MM.1S (cell line): ENCODE measurements at regions not wholly inside any gene's neighbourhood (a gene's known extent, or its start where the extent isn't known, plus 50 kb on each side); places are given as distances from the start of the nearest gene placed in this dataset.
"Not testable (repeated sequence)": the region's sequence is repeated elsewhere in the genome, so short reads cannot be mapped to it uniquely, and the experiment has no call there.

Experiments used
- DNase-seq: peaks from one replicate; pipeline ENCODE4 v3.0.0-alpha.2; 2015
- H2AFZ ChIP-seq: fragments of 300-600 bp; sonication (generic); 2 replicates; pipeline ENCODE4 v1.6.0; 2016; ENCODE audit warnings: antibody characterized with exemption, low read length
- H3F3A ChIP-seq: fragments of 300-600 bp; sonication (generic); 2 replicates; pipeline ENCODE4 v1.6.1; 2016; ENCODE audit warnings: mild to moderate bottlenecking, antibody characterized with exemption, low read length, moderate library complexity, mixed read lengths; ENCODE audit not compliant: insufficient read depth
- H3K27ac ChIP-seq: fragments of 300-600 bp; sonication (generic); 2 replicates; pipeline ENCODE4 v1.5.1; 2016; ENCODE audit warnings: mild to moderate bottlenecking, low read length
- H3K27me3 ChIP-seq: fragments of 300-600 bp; sonication (generic); replicated peaks from 2 replicates; pipeline ENCODE4 v1.6.0; 2016; ENCODE audit warnings: low read length; ENCODE audit not compliant: insufficient read depth
- H3K36me3 ChIP-seq: fragments of 300-600 bp; sonication (generic); replicated peaks from 2 replicates; pipeline ENCODE4 v1.6.1; 2016; ENCODE audit warnings: mild to moderate bottlenecking, low read length, mixed read lengths; ENCODE audit not compliant: insufficient read depth
- H3K4me1 ChIP-seq: fragments of 300-600 bp; sonication (generic); 2 replicates; pipeline ENCODE4 v1.6.1; 2016; ENCODE audit warnings: low read length, mixed read lengths
- H3K4me2 ChIP-seq: fragments of 300-600 bp; sonication (generic); 2 replicates; pipeline ENCODE4 v1.6.0; 2016; ENCODE audit warnings: low read depth, low read length
- H3K4me3 ChIP-seq: fragments of 300-600 bp; sonication (generic); 2 replicates; pipeline ENCODE4 v1.5.1; 2016; ENCODE audit warnings: low read length, mixed read lengths
- H3K79me2 ChIP-seq: fragments of 300-600 bp; sonication (generic); 2 replicates; pipeline ENCODE4 v1.6.1; 2016; ENCODE audit warnings: mixed run types, low read length, mixed read lengths
- H3K9ac ChIP-seq: fragments of 300-600 bp; sonication (generic); 2 replicates; pipeline ENCODE4 v1.6.1; 2016; ENCODE audit warnings: low read length, mixed read lengths
- H3K9me2 ChIP-seq: fragments of 300-600 bp; sonication (generic); replicated peaks from 2 replicates; pipeline ENCODE4 v1.6.1; 2016; ENCODE audit warnings: mild to moderate bottlenecking, low read length, mixed read lengths; ENCODE audit not compliant: insufficient read depth
- H3K9me3 ChIP-seq: fragments of 300-600 bp; sonication (generic); replicated peaks from 2 replicates; pipeline ENCODE4 v1.6.1; 2016; ENCODE audit warnings: mild to moderate bottlenecking, low read length, mixed read lengths; ENCODE audit not compliant: insufficient read depth
- H4K20me1 ChIP-seq: fragments of 300-600 bp; sonication (generic); 2 replicates; pipeline ENCODE4 v1.6.1; 2016; ENCODE audit warnings: mild to moderate bottlenecking, low read length, moderate library complexity, mixed read lengths; ENCODE audit not compliant: insufficient read depth
- EZH2 ChIP-seq: fragments of 300-600 bp; sonication (generic); optimal IDR thresholded peaks from 2 replicates; pipeline ENCODE3; 2017; ENCODE audit warnings: low read depth, mild to moderate bottlenecking, antibody characterized with exemption, low read length, mixed read lengths
- EZH2phosphoT487 ChIP-seq: fragments of 300-600 bp; sonication (generic); IDR thresholded peaks from 2 replicates; pipeline ENCODE4 v1.6.1; 2018; ENCODE audit warnings: antibody characterized with exemption, low read length
- TF ChIP-seq, protein P1 (sequence below): fragments of 300-600 bp; sonication (generic); IDR thresholded peaks from 2 replicates; pipeline ENCODE4 v1.5.1; 2016; ENCODE audit warnings: antibody characterized with exemption, low read length, mixed read lengths

DNA sequence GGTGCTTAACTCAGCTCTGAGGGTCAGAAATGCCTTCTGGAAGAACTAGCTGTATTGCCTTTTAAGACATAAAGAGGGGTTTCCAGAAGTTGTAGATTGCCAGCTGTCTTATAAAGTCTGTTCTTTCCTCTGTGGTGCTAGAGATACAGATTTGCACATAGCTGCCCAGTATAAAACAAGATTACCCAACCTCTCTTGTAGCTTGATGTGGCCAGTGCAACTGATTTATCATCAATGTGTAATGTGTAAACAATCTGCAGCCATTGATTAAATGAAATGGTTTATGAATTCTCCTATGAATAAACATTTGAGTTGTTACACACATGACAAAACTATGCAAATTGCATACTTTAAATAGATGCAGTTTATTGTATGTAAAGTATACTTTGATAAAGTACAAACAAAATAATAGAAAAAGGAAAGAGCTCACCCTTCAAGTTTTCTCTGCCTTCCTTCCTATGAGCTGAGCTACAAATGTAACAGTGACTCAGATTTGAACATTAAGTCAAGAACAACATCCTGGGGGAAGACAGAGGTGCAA, 195.2 kb downstream of the TMEM26 start:
- no peak for DNase-seq
- no peaks in the 10 kb centered on the region for H3K27me3 ChIP-seq
- H3K9me3 ChIP-seq = no peaks in the 10 kb centered on the region
- H3K4me3 ChIP-seq = no peak overlapping the region
- H3K9ac ChIP-seq = no peak overlapping the region
- no peaks in the 10 kb centered on the region for H3F3A ChIP-seq
- no peak overlapping the region for H3K27ac ChIP-seq
- H2AFZ ChIP-seq = no peak overlapping the region
- H3K79me2 ChIP-seq = no peaks in the 10 kb centered on the region
- no peaks in the 10 kb centered on the region for H3K4me1 ChIP-seq
- no peak for TF ChIP-seq EZH2
- TF ChIP-seq, protein P1, sequence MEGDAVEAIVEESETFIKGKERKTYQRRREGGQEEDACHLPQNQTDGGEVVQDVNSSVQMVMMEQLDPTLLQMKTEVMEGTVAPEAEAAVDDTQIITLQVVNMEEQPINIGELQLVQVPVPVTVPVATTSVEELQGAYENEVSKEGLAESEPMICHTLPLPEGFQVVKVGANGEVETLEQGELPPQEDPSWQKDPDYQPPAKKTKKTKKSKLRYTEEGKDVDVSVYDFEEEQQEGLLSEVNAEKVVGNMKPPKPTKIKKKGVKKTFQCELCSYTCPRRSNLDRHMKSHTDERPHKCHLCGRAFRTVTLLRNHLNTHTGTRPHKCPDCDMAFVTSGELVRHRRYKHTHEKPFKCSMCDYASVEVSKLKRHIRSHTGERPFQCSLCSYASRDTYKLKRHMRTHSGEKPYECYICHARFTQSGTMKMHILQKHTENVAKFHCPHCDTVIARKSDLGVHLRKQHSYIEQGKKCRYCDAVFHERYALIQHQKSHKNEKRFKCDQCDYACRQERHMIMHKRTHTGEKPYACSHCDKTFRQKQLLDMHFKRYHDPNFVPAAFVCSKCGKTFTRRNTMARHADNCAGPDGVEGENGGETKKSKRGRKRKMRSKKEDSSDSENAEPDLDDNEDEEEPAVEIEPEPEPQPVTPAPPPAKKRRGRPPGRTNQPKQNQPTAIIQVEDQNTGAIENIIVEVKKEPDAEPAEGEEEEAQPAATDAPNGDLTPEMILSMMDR = no peak
- no peaks in the 10 kb centered on the region for H4K20me1 ChIP-seq
- H3K4me2 ChIP-seq = no peak overlapping the region
- H3K9me2 ChIP-seq = no peaks in the 10 kb centered on the region
- no peaks in the 10 kb centered on the region for H3K36me3 ChIP-seq

DNA sequence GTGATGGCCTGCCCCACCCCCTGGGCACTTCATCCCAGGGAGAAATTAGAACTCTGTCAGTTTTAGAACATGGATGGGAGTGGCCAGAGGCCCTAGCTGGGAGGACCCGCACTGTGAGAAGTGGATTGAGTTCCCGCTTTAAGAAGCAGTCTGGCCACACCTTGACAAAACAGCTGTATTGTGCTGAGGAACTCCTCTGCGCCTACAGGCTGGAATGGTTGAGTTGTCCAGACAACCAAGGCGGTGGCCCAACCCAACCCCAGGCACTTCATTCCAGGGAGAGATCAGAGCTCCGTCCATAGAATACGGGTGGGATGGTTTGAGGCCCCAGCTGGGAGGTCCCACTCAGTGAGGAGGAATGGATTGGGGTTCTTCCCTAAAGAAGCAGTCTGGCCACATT, 196.0 kb downstream of the TMEM26 start:
- Histone ChIP-seq H3K36me3 (no peaks in the 10 kb centered on the region), H3F3A (no peaks in the 10 kb centered on the region), H3K4me2 (no peak overlapping the region), H2AFZ (no peak overlapping the region), H3K79me2 (no peaks in the 10 kb centered on the region), H3K27ac (no peak overlapping the region), H3K9me2 (no peaks in the 10 kb centered on the region), H3K9me3 (no peaks in the 10 kb centered on the region), H3K27me3 (no peaks in the 10 kb centered on the region), H3K9ac (no peak overlapping the region), H3K4me3 (no peak overlapping the region), H4K20me1 (no peaks in the 10 kb centered on the region), H3K4me1 (no peaks in the 10 kb centered on the region)
- DNase-seq = no peak
- TF ChIP-seq, protein P1 = no peak
- TF ChIP-seq EZH2phosphoT487 (no peak), EZH2 (no peak)

DNA sequence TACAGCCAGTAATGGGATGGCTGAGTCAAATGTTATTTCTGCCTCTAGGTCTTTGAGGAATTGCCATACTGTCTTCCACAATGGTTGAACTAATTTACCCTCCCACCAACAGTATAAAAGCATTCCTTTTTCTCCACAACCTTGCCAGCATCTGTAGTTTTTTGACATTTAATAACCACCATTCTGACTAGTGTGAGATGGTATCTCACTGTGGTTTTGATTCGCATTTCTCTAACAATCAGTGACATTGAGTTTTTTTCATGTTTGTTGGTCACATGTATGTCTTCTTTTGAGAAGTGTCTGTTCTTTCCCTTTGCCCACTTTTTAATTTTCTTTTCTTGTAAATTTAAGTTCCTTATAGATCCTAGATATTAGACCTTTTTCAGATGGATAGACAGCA, 200.9 kb downstream of the TMEM26 start:
- H3F3A ChIP-seq, H2AFZ ChIP-seq, H3K9ac ChIP-seq, H3K4me3 ChIP-seq, H3K79me2 ChIP-seq, H3K4me2 ChIP-seq, H3K9me2 ChIP-seq, H3K4me1 ChIP-seq, H3K27ac ChIP-seq, H4K20me1 ChIP-seq, H3K27me3 ChIP-seq, H3K9me3 ChIP-seq, DNase-seq, H3K36me3 ChIP-seq: not testable (repeated sequence)

DNA sequence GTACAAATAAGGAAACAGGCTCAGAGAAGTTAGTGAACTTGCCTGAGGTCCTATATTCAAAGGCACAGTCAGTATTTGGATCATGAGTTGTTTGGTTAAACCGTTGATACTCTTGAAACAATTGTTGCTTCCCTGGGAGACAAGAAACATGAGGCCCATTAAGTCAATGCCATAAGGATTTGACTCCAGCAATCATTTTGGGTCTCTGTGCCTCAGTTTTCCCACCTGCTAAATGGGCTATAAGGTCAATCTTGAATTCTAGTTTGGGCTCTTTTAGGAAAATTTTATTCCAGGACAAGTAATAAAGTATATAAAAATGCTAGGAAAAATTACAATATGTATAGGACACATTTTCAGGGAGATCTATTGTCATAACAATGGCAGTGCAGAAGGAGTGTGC, 202.1 kb downstream of the TMEM26 start:
- H2AFZ ChIP-seq = no peak overlapping the region
- H3K9ac ChIP-seq = no peak overlapping the region
- no peaks in the 10 kb centered on the region for H3K9me3 ChIP-seq
- no peaks in the 10 kb centered on the region for H4K20me1 ChIP-seq
- no peaks in the 10 kb centered on the region for H3K4me1 ChIP-seq
- no peaks in the 10 kb centered on the region for H3F3A ChIP-seq
- no peak overlapping the region for H3K27ac ChIP-seq
- no peaks in the 10 kb centered on the region for H3K79me2 ChIP-seq
- TF ChIP-seq EZH2 (no peak), EZH2phosphoT487 (no peak)
- TF ChIP-seq, protein P1 = no peak
- no peaks in the 10 kb centered on the region for H3K27me3 ChIP-seq
- H3K4me3 ChIP-seq = no peak overlapping the region
- H3K36me3 ChIP-seq = no peaks in the 10 kb centered on the region
- H3K4me2 ChIP-seq = no peak overlapping the region
- no peak for DNase-seq
- no peaks in the 10 kb centered on the region for H3K9me2 ChIP-seq
